Esophagus (tissue), 2 donors: ENCODE measurements at regions not wholly inside any gene's neighbourhood (a gene's known extent, or its start where the extent isn't known, plus 50 kb on each side); places are given as distances from the start of the nearest gene placed in this dataset.

ENCODE experiments used
- H3K27ac ChIP-seq, 2 donors: one replicate each; pipeline ENCODE4 v1.5.1; 2013; ENCODE audit warnings: low read depth in 2 of 2, mild to moderate bottlenecking in 2 of 2, inconsistent platforms in 1 of 2, low read length in 1 of 2, moderate library complexity in 1 of 2
- H3K27me3 ChIP-seq, 2 donors: one replicate each; pipeline ENCODE4 v1.6.1; 2013; ENCODE audit warnings: low read length in 2 of 2, control low read depth in 1 of 2, mild to moderate bottlenecking in 1 of 2; ENCODE audit not compliant: insufficient read depth in 2 of 2, control insufficient read depth in 1 of 2
- H3K36me3 ChIP-seq, 2 donors: one replicate each; pipeline ENCODE4 v1.6.1; 2013; ENCODE audit warnings: low read length in 1 of 2; ENCODE audit not compliant: control insufficient read depth in 2 of 2, insufficient read depth in 2 of 2
- H3K4me1 ChIP-seq, 2 donors: one replicate each; pipeline ENCODE4 v1.6.1; 2013; ENCODE audit warnings: low read length in 1 of 2; ENCODE audit not compliant: control insufficient read depth in 2 of 2, insufficient read depth in 2 of 2
- H3K4me3 ChIP-seq, 2 donors: one replicate each; pipeline ENCODE4 v1.5.1; 2013; ENCODE audit warnings: low read length in 2 of 2, mild to moderate bottlenecking in 2 of 2, low read depth in 1 of 2, moderate library complexity in 1 of 2
- H3K9me3 ChIP-seq, 2 donors: one replicate each; pipeline ENCODE4 v1.6.1; 2013; ENCODE audit warnings: mild to moderate bottlenecking in 2 of 2, low read depth in 1 of 2, low read length in 1 of 2, moderate library complexity in 1 of 2; ENCODE audit not compliant: control insufficient read depth in 2 of 2, insufficient read depth in 1 of 2
- WGBS, 2 donors: extraction: QIAGEN DNeasy Blood & Tissue Kit; methylation state at CpG; one replicate each; pipeline ENCODE4 v1.1.7; 2013; 5-methylcytosine and 5-hydroxymethylcytosine counted together
- donor health status: healthy with polysubstance abuse.
- donor health status: Bipolar disorder and iron deficiency.

GRCh38 chr16:9384141-9384540, 292.7 kb downstream of the HAPSTR1 start:
- no peaks in the 10 kb centered on the region for H3K36me3 ChIP-seq
- H3K4me3 ChIP-seq = no peak overlapping the region
- no peaks in the 10 kb centered on the region for H3K27me3 ChIP-seq
- no peaks in the 10 kb centered on the region for H3K4me1 ChIP-seq
- H3K9me3 ChIP-seq = peaks cover 0 to 2% of the 10 kb centered on the region in 2 donors
- no peak overlapping the region for H3K27ac ChIP-seq
- WGBS, 2 donors = 34 to 38% methylated on average over 4 of the region's 4 CpGs

GRCh38 chr16:9389543-9390207, 298.2 kb downstream of the HAPSTR1 start:
- WGBS, 2 donors = 86 to 90% methylated on average over 1 of the region's 1 CpG
- Histone ChIP-seq H3K27me3 (no peaks in the 10 kb centered on the region), H3K4me3 (no peak overlapping the region), H3K4me1 (no peaks in the 10 kb centered on the region), H3K36me3 (no peaks in the 10 kb centered on the region), H3K27ac (no peak overlapping the region), H3K9me3 (peaks cover 0 to 2% of the 10 kb centered on the region in 2 donors)

- Histone ChIP-seq H3K4me3 (no peak overlapping the region), H3K27me3 (no peaks in the 10 kb centered on the region), H3K4me1 (no peaks in the 10 kb centered on the region), H3K36me3 (no peaks in the 10 kb centered on the region), H3K27ac (no peak overlapping the region), H3K9me3 (peaks cover 0 to 2% of the 10 kb centered on the region in 2 donors)
- 73 to 75% methylated on average over 7 of the region's 7 CpGs for WGBS, 2 donors
Measured at GRCh38 chr16:9392956-9393355, 301.5 kb downstream of the HAPSTR1 start.

- no peaks in the 10 kb centered on the region for H3K4me1 ChIP-seq
- 53 to 66% methylated on average over 8 of the region's 8 CpGs for WGBS, 2 donors
- H3K9me3 ChIP-seq = peaks cover 0 to 2% of the 10 kb centered on the region in 2 donors
- no peaks in the 10 kb centered on the region for H3K27me3 ChIP-seq
- no peak overlapping the region for H3K4me3 ChIP-seq
- H3K27ac ChIP-seq = no peak overlapping the region
- no peaks in the 10 kb centered on the region for H3K36me3 ChIP-seq
Measured at GRCh38 chr16:9393591-9393990, 302.1 kb downstream of the HAPSTR1 start.

- 40 to 48% methylated on average over 3 of the region's 3 CpGs for WGBS, 2 donors
- H3K4me3 ChIP-seq = no peak overlapping the region
- H3K4me1 ChIP-seq = no peaks in the 10 kb centered on the region
- no peak overlapping the region for H3K27ac ChIP-seq
- no peaks in the 10 kb centered on the region for H3K36me3 ChIP-seq
- peaks cover 0 to 2% of the 10 kb centered on the region in 2 donors for H3K9me3 ChIP-seq
- no peaks in the 10 kb centered on the region for H3K27me3 ChIP-seq
Measured at GRCh38 chr16:9395958-9396359, 304.5 kb downstream of the HAPSTR1 start.

- no peak overlapping the region for H3K4me3 ChIP-seq
- no peak overlapping the region for H3K27ac ChIP-seq
- 70 to 76% methylated on average over 8 of the region's 8 CpGs for WGBS, 2 donors
- no peaks in the 10 kb centered on the region for H3K27me3 ChIP-seq
- no peaks in the 10 kb centered on the region for H3K36me3 ChIP-seq
- H3K4me1 ChIP-seq = no peaks in the 10 kb centered on the region
- peaks cover 0 to 2% of the 10 kb centered on the region in 2 donors for H3K9me3 ChIP-seq
Measured at GRCh38 chr16:9399573-9399972, 308.1 kb downstream of the HAPSTR1 start.

GRCh38 chr16:9401173-9401572, 309.7 kb downstream of the HAPSTR1 start:
- H3K9me3 ChIP-seq = peaks cover 0 to 2% of the 10 kb centered on the region in 2 donors

GRCh38 chr16:9402293-9402860, 310.9 kb downstream of the HAPSTR1 start:
- Histone ChIP-seq H3K9me3 (peaks cover 0 to 2% of the 10 kb centered on the region in 2 donors), H3K27me3 (no peaks in the 10 kb centered on the region), H3K27ac (no peak overlapping the region), H3K4me3 (no peak overlapping the region), H3K4me1 (no peaks in the 10 kb centered on the region), H3K36me3 (no peaks in the 10 kb centered on the region)
- 56 to 66% methylated on average over 5 of the region's 5 CpGs for WGBS, 2 donors

More at GRCh38 chr16:9401173-9401572, 309.7 kb downstream of the HAPSTR1 start:
- H3K4me3 ChIP-seq = no peak overlapping the region
- H3K27ac ChIP-seq = no peak overlapping the region
- no peaks in the 10 kb centered on the region for H3K36me3 ChIP-seq
- no peaks in the 10 kb centered on the region for H3K27me3 ChIP-seq
- H3K4me1 ChIP-seq = no peaks in the 10 kb centered on the region

GRCh38 chr16:9404811-9405210, 313.4 kb downstream of the HAPSTR1 start:
- Histone ChIP-seq H3K4me3 (no peak overlapping the region), H3K4me1 (peaks cover 0 to 2% of the 10 kb centered on the region in 2 donors), H3K9me3 (no peaks in the 10 kb centered on the region), H3K27ac (no peak overlapping the region), H3K27me3 (no peaks in the 10 kb centered on the region), H3K36me3 (no peaks in the 10 kb centered on the region)
- WGBS, 2 donors = 96 to 98% methylated on average over 6 of the region's 6 CpGs
